Bronchial epithelial cell (primary cell): ENCODE measurements at regions not wholly inside any gene's neighbourhood (a gene's known extent, or its start where the extent isn't known, plus 50 kb on each side); places are given as distances from the start of the nearest gene placed in this dataset.
"Not testable (repeated sequence)": the region's sequence is repeated elsewhere in the genome, so short reads cannot be mapped to it uniquely, and the experiment has no call there.

Experiments
- DNase-seq: peaks from one replicate; pipeline ENCODE4 v3.0.0-alpha.2; 2010; ENCODE audit warnings: low read depth
- FAIRE-seq: peaks from 2 replicates; lab custom pipeline; 2011; peaks lifted over from hg19 to GRCh38; lab: Jason Lieb, UNC
- H3K27me3 ChIP-seq: 2 replicates; pipeline ENCODE4 v1.5.1; 2011; ENCODE audit warnings: low read length; ENCODE audit not compliant: control insufficient read depth, insufficient read depth
- H3K36me3 ChIP-seq: 2 replicates; pipeline ENCODE4 v1.5.1; 2011; ENCODE audit warnings: low read length; ENCODE audit not compliant: control insufficient read depth, insufficient read depth
- H3K4me3 ChIP-seq: 2 replicates; pipeline ENCODE4 v1.5.1; 2011; ENCODE audit warnings: mild to moderate bottlenecking, low read depth, low read length, control low read depth

DNA sequence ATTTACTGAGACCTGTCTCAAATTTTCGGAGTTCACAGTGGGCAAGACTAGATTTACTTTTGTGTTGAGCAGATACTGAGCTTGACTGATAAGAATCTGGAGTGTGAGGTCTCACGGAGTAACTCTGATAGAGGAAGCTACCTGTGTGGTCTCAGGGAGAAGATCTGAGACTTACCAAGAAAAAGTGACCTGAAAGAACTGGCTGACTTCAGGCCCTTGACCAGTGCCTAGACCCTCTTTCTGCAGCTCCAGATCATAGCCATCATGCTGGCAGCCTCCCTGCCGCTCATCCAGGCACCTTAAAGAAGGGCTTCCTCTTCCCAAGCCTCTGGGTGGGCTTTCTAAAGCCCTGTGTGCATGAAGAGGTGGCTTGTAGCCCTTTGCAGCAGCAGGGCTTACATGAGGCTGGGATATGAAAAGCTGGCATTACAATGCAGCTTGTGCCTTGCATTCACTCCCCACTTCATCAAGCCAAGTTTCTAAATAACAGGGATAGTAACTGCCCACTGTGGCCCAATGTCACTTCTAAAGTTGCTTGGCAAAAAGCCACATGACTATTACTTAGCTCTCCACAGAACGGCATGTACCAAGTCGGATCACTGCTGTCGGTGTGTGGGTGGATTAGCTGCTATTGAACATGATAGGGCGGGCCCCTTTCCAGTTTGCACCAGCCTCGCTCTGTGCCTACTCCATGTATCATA is 115.3 kb upstream of the NBPF26 start:
- not testable (repeated sequence) for FAIRE-seq, H3K36me3 ChIP-seq, H3K27me3 ChIP-seq, DNase-seq, H3K4me3 ChIP-seq

DNA sequence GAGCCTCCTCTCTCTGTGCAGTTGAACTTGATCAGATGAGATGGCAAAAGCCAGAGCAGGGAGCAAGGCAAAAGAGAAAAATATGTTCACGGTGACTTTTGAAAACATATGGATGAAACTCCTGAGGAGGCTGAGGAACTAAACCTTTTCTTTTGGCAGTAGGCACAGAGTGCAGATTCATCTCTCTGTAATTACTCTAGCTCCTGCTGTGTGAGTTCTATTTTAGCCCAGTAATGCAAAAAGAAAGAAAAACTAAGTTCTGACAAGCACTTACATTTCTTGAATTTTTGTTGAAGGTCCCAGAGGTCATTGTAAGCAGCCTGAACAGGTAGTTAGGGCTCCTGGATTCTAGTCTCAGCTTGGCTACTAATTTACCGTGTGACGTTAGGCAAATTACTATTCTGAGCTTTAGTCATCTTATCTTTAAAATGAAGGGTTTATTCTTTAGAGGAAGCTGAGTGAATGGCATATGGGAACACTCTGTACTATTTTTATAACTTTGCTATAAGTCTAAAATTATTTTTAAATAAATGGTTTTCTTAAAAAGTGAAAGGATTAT is 114.7 kb upstream of the NBPF26 start:
- DNase-seq, H3K36me3 ChIP-seq, FAIRE-seq, H3K4me3 ChIP-seq, H3K27me3 ChIP-seq: not testable (repeated sequence)

DNA sequence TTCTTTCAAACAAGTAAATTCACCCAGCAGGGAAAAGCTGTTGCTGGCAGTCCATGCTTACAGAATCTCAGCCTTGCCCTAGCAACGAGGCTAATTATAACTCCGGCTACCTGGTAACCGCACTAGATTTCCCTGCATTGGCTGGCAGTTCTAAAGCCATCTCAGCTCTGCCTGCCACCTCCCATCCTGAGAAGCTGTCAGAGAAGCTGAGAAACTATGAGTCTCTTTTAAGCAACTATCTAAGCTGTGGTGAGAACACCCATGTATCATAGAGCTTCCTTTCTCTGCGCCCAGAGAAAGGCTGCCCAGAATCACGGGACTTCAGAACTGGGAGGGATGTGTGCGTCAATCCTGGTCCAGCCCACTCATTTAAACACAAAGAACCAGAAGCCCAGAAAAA is 113.9 kb upstream of the NBPF26 start:
- H3K36me3 ChIP-seq, DNase-seq, H3K27me3 ChIP-seq, H3K4me3 ChIP-seq, FAIRE-seq: not testable (repeated sequence)

DNA sequence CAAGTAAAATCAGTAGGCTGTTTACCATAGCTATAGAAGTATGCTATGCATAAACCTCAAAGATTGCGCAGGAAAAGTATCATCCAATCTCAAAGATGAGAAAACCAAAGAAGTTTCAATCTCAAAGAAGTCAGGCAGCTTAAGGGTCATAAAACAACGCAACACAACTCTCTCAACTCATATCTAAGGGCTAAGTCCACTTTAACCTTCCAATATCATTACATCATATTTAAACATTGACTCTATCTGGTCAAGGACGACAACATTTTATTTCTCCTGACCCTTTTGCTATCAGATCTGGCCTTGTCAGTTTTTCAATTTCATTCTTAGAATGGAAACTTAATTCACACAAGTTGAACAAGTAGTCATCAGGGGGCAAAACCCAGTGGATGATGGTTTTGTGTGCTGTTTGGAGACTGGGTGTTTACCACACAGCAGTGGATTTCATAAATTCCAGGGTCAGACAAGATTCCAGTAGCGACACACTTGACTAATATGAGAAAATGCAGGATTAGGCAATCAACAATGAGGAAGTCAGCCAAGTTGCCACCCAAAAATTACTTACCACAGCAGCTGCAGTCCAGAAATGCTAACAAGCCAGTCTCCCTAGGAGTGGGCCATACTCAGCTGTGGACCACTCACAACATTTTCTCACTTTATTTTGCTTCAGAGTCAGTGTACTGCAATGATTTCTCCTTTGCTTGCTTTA is 108.7 kb upstream of the NBPF26 start:
- DNase-seq, H3K4me3 ChIP-seq, H3K36me3 ChIP-seq, H3K27me3 ChIP-seq, FAIRE-seq: not testable (repeated sequence)

DNA sequence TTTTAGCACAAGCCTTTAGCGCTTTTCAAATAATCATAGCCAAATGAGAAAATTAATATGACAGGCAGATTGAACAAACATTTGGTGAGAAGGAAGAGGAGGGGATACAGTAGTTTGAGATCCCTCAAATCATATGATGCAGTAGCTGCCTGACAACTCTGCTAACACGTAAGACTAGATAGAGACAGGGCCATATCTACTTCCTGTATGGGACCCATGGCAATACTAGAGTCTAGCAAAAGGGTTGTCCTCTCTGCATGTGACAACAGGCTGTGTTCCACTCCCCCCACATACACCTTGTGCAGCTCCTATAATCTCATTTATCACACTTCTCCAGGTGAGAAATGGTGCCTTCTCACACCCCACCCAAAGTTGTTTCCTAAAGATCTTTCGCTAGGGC is 106.3 kb upstream of the NBPF26 start:
- not testable (repeated sequence) for DNase-seq, H3K27me3 ChIP-seq, FAIRE-seq, H3K36me3 ChIP-seq, H3K4me3 ChIP-seq

DNA sequence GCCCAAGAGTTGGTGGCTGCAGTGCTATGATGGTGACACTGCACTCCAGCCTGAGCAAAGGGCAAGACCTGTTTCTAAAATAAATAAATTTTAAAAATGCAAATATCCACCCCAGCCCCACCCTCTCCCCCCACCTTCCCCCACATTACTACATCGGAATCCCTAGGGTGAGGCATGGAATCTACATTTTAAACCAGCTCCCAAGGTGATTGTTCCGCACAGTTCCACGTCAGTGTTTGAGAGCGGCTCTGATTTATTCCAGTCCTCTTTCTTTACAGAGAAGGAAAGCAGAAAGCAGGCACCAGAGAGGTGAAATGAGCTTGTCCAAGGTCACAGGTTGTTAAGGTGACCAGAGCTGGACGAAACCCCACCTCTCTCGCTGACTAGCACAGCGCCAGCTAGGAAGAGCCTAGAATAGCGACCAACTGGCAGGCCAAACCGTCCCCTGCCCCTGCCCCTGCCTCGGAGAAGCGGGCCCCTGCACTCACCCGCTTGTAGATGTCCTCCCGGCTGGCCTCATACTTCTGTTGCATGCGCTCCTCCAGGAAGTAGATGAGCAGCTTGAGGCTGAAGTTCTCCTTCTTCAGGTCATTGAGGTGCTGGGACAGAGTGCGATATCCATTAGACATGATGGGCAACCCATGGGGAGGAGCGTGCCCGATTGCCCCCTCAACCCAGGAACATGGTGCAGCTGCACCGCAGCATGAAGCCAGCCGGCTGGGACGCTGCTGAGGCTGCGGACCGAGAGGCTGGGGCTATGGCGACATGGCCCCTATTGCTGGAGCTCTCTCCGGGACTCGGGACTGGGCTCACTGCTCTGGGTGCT is 103.7 kb upstream of the NBPF26 start:
- not testable (repeated sequence) for FAIRE-seq, DNase-seq, H3K4me3 ChIP-seq, H3K27me3 ChIP-seq, H3K36me3 ChIP-seq

DNA sequence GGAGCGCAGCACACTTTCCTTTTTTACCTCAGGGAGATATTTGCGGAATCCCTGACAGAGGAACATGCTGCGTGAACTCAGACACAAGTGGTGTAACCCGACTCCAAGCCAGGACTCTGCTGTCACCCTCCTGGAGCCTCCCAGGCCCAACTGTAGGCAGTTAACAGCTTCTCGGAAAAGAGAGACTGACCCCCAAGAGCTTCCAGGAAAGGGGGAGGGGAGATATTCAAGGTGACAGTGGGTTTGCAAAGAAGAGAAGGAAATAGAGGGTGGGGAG is 103.1 kb upstream of the NBPF26 start:
- not testable (repeated sequence) for H3K27me3 ChIP-seq, DNase-seq, FAIRE-seq, H3K36me3 ChIP-seq, H3K4me3 ChIP-seq

DNA sequence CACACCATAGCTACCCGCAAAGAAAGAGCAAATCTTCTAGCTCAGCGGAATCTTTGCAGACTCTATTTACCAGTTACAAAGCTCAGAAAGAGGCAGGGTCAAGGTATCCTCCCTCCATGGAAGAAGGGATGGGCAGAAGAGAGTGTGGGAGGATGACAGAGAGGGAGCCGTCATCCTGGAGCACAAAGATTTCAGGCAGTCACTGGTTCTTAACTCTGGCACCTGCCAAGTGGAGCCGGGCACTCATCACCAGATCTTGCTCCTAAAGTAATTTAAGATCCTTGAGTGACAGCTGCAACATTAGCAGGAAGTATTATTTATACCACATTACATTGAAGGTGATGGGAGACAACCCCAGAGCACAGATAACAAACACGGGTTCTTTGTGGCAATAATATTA is 102.5 kb upstream of the NBPF26 start:
- not testable (repeated sequence) for H3K4me3 ChIP-seq, FAIRE-seq, H3K36me3 ChIP-seq, H3K27me3 ChIP-seq, DNase-seq

DNA sequence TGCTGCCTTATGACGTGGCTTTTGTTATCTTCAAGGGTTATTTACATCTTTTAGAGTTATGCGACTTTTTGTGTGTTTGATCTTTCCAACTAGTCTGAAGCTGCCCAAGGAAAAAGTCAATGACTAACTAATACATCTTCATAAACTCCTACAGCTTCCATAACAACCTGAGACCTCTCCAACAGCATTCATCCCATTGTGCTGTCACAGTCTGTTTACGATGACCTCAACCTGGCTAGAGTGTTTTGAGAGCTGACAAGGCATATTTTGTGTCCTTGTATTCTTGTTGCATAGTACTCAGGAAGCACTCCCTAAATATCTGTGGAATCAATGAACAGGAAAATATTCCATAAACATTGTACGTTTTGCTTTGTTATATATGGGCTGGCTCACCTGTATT is 100.2 kb upstream of the NBPF26 start:
- not testable (repeated sequence) for H3K36me3 ChIP-seq, FAIRE-seq, DNase-seq, H3K27me3 ChIP-seq, H3K4me3 ChIP-seq

DNA sequence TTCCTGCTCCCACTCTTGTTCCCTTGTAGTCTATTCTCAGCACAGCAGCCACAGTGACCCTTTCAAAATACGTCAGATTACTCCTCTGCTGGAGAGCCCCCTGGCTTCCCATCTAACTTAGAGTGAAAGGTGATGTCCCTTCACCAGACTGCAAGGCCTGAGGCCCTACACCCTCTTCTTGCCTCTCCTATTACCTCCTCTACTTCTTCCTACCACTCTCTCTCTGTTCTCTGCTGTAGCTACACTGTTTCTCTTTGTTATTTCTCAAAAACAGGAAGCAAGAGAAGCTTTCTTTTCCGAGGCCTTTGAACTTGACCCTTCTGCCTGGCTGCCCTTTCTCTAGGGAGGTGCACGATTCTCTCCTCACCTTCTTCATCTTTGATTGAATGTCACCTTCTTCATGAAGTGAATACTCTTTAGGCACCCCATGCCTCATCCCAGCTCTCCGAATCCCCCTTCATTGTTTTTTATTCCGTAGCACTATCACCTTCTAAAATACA is 99.1 kb upstream of the NBPF26 start:
- H3K36me3 ChIP-seq, DNase-seq, H3K27me3 ChIP-seq, H3K4me3 ChIP-seq, FAIRE-seq: not testable (repeated sequence)

DNA sequence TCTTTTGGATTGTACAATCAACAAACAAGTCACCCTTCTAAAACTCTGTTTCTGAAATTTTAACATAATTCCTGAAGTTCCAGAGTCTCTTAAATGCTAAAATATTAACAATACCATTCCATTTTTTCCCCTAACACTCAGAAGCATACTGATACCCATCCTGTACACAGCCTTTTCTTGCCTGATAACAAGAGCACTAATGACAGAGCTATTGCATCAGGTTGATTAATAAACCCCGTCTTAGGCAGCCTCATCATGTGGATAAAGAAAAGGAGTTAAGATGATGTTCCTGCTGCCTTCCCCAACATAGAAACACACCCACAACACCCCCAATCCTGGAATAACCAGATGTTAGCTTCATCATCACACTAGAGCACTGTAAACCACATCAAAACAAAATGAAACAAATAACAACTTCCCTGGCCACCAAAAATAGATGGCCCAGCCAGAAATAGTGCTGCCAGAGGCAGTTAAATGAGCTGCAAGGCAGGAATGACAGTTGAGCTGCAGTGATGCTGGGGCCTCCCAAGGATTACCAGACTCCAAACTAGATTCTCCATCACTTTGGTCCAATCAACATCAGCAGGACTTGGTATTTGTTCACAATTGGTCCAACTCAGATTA is 93.8 kb upstream of the NBPF26 start:
- FAIRE-seq, DNase-seq, H3K4me3 ChIP-seq, H3K27me3 ChIP-seq, H3K36me3 ChIP-seq: not testable (repeated sequence)

DNA sequence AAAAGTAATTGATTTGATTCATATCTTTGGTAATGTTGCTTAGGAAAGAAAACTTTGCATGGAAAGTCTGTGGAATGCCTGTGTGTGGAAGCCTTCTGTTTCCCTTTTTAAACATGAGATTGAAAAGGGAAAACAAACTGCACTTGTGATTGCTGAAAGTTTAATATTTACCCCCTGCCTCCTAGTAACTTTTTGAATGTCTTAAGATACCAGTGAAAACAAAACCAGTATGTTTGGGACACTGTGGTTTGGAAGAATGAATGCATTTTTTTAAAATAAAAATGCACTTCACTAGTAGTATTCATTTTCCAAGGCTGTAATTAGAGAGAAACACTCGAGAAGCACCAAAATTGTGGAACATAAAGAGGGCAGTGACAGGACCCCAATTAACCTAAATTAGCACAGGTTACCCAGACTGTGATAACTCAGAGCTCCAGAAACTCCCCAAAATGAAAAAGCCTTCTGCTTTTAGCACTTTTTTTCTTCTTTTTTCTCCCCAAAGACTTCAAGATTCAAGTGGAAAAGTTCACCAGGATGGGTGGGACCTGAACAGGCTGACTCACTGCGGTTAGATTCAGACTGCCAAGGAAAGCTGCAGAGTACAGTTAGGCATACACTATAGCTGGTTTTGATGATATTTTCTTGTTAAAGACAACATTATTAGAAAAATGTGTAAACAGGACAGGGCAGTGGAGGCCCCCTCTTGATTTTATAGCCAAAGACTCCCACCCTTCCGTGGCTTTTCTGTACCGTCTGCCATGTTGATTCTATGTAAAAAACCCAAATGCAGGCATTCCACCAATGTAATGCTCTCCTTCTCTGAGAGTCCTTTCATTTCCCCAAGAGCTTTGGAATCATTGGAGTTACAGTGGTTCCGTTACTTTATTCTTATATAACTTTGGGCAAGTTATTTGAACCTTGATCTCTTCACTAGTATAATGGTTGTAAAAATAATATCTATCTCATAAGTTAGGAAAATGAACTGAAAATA is 88.6 kb upstream of the NBPF26 start:
- H3K36me3 ChIP-seq, FAIRE-seq, H3K4me3 ChIP-seq, H3K27me3 ChIP-seq, DNase-seq: not testable (repeated sequence)
